ENCODE measurements at regions not wholly inside any gene's neighbourhood (a gene's known extent, or its start where the extent isn't known, plus 50 kb on each side); places are given as distances from the start of the nearest gene placed in this dataset.

- no peak for TF ChIP-seq CTCF (conservative IDR thresholded peaks at IDR 0.05; ENCODE audit: low read depth, low read length)
- no peak for TF ChIP-seq RFX5 (IDR thresholded peaks at IDR 0.05; ENCODE audit: low read depth, low read length)
- TF ChIP-seq SMC3 (IDR thresholded peaks at IDR 0.05; ENCODE audit: low read depth, low read length): no peak
- TF ChIP-seq NFE2L2 (IDR thresholded peaks at IDR 0.05; ENCODE audit: low read depth, low read length): no peak
- no peak for TF ChIP-seq MXI1 (IDR thresholded peaks at IDR 0.05; ENCODE audit: borderline replicate concordance, low read depth, low read length)
- no peak for TF ChIP-seq POLR2A (IDR thresholded peaks at IDR 0.05; ENCODE audit: low read depth, low read length)
- no peak for TF ChIP-seq RAD21 (IDR thresholded peaks at IDR 0.05; ENCODE audit: low read length)
- TF ChIP-seq, protein P1, sequence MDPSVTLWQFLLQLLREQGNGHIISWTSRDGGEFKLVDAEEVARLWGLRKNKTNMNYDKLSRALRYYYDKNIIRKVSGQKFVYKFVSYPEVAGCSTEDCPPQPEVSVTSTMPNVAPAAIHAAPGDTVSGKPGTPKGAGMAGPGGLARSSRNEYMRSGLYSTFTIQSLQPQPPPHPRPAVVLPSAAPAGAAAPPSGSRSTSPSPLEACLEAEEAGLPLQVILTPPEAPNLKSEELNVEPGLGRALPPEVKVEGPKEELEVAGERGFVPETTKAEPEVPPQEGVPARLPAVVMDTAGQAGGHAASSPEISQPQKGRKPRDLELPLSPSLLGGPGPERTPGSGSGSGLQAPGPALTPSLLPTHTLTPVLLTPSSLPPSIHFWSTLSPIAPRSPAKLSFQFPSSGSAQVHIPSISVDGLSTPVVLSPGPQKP (IDR thresholded peaks at IDR 0.05; ENCODE audit: borderline replicate concordance, low read depth, low read length): no peak
These were observed 253.4 kb upstream of the RIOK2 start for GRCh38 chr5:97436405-97436804.
